SK-N-SH (cell line): ENCODE measurements at regions not wholly inside any gene's neighbourhood (a gene's known extent, or its start where the extent isn't known, plus 50 kb on each side); places are given as distances from the start of the nearest gene placed in this dataset.

ENCODE experiments used
- CTCF ChIA-PET: fragments of 300-600, 350-600 bp; formaldehyde crosslinking; extraction: SDS; loops from one replicate; lab custom pipeline; 2021; lab: Yijun Ruan, JAX
- POLR2A ChIA-PET: fragments of 350-600 bp; sonication (Branson Sonifier 250); formaldehyde crosslinking; extraction: SDS; loops from one replicate; lab custom pipeline; 2020; ENCODE audit warnings: antibody characterized with exemption, inconsistent platforms; lab: Yijun Ruan, JAX
- DNase-seq: peaks from one replicate; pipeline ENCODE4 v3.0.0; 2012
- H2AFZ ChIP-seq: fragments of 200-600 bp; sonication (generic); 2 replicates; pipeline ENCODE4 v1.8.1; 2016; ENCODE audit warnings: antibody characterized with exemption, mild to moderate bottlenecking, low read depth
- H3F3A ChIP-seq: fragments of 200-600 bp; sonication (generic); replicated peaks from 2 replicates; pipeline ENCODE3; 2016; ENCODE audit warnings: antibody characterized with exemption, mild to moderate bottlenecking; ENCODE audit not compliant: insufficient read depth
- H3K27ac ChIP-seq, 2 experiments: fragments of 200-500 bp in 1 of 2; fragments of 200-600 bp in 1 of 2; sonication (Bioruptor generic) in 1 of 2; sonication (generic), shearing (Covaris generic) in 1 of 2; 2 replicates each; pipeline versions ENCODE4 v1.5.1 to v1.6.1; 2014 to 2016; ENCODE audit warnings: low read depth in 2 of 2, inconsistent platforms in 1 of 2, low read length in 1 of 2, mild to moderate bottlenecking in 1 of 2, mixed read lengths in 1 of 2
- H3K27me3 ChIP-seq: fragments of 200-600 bp; sonication (generic), shearing (Covaris generic); 2 replicates; pipeline ENCODE4 v1.6.1; 2016; ENCODE audit warnings: mixed run types; ENCODE audit not compliant: insufficient read depth
- H3K36me3 ChIP-seq, 2 experiments: fragments of 200-500 bp in 1 of 2; fragments of 200-600 bp in 1 of 2; sonication (Bioruptor generic) in 1 of 2; sonication (generic) in 1 of 2; replicated peaks in 1 of 2; 2 replicates each; pipeline versions ENCODE3 to v1.5.1; 2014 to 2016; ENCODE audit warnings: low read length in 1 of 2, mild to moderate bottlenecking in 1 of 2; ENCODE audit not compliant: insufficient read depth in 2 of 2, control insufficient read depth in 1 of 2
- H3K4me1 ChIP-seq, 2 experiments: fragments of 200-500 bp in 1 of 2; fragments of 200-600 bp in 1 of 2; sonication (Bioruptor generic) in 1 of 2; sonication (generic), shearing (Covaris generic) in 1 of 2; 2 replicates each; pipeline versions ENCODE4 v1.5.1 to v1.6.1; 2014 to 2016; ENCODE audit warnings: low read depth in 1 of 2, low read length in 1 of 2, mixed run types in 1 of 2; ENCODE audit not compliant: insufficient read depth in 2 of 2, control insufficient read depth in 1 of 2
- H3K4me2 ChIP-seq: fragments of 200-600 bp; sonication (generic), shearing (Covaris generic); 2 replicates; pipeline ENCODE4 v1.6.1; 2017; ENCODE audit warnings: mixed run types
- H3K4me3 ChIP-seq, 2 experiments: fragments of 200-500 bp in 1 of 2; fragments of 200-600 bp in 1 of 2; sonication (Bioruptor generic) in 1 of 2; sonication (generic), shearing (Covaris generic) in 1 of 2; 2 replicates each; pipeline versions ENCODE4 v1.5.1 to v1.8.1; 2014 to 2016; ENCODE audit warnings: low read depth in 2 of 2, inconsistent platforms in 1 of 2, low read length in 1 of 2, mild to moderate bottlenecking in 1 of 2, mixed read lengths in 1 of 2, moderate library complexity in 1 of 2
- H3K79me2 ChIP-seq: fragments of 200-600 bp; sonication (generic); 2 replicates; pipeline ENCODE4 v1.8.1; 2017; ENCODE audit warnings: mild to moderate bottlenecking; ENCODE audit not compliant: insufficient read depth
- H3K9ac ChIP-seq: fragments of 200-600 bp; sonication (generic); 2 replicates; pipeline ENCODE4 v1.6.1; 2017; ENCODE audit warnings: mixed run types
- H3K9me2 ChIP-seq: fragments of 200-600 bp; sonication (generic); 2 replicates; pipeline ENCODE4 v1.6.1; 2017; ENCODE audit warnings: mixed run types
- H3K9me3 ChIP-seq: fragments of 200-600 bp; sonication (generic); 2 replicates; pipeline ENCODE4 v1.6.1; 2017; ENCODE audit warnings: mixed run types, mild to moderate bottlenecking, moderate library complexity
- H4K20me1 ChIP-seq: fragments of 200-600 bp; sonication (generic); 2 replicates; pipeline ENCODE4 v1.6.1; 2017; ENCODE audit warnings: mild to moderate bottlenecking, mixed run types; ENCODE audit not compliant: insufficient read depth
- ELF1 ChIP-seq: IDR thresholded peaks from 2 replicates; pipeline ENCODE4 v1.4.0; 2012
- EP300 ChIP-seq, 2 experiments: IDR thresholded peaks; 2 replicates each; pipeline versions ENCODE4 v1.4.0 to v1.6.1; 2012; ENCODE audit warnings: borderline replicate concordance in 1 of 2, low read depth in 1 of 2, low read length in 1 of 2
- FOSL2 ChIP-seq: IDR thresholded peaks from 2 replicates; pipeline ENCODE4 v1.4.0; 2012; ENCODE audit warnings: low read depth, mild to moderate bottlenecking, moderate library complexity, borderline replicate concordance
- FOXJ3 ChIP-seq: sonication (generic); formaldehyde crosslinking; IDR thresholded peaks from 2 replicates; pipeline ENCODE4 v1.5.1; 2020; ENCODE audit warnings: mild to moderate bottlenecking, missing genetic modification reagents
- GATA2 ChIP-seq: sonication (generic); formaldehyde crosslinking; IDR thresholded peaks from 2 replicates; pipeline ENCODE4 v1.5.0; 2020; ENCODE audit warnings: mild to moderate bottlenecking, missing genetic modification reagents
- NFIC ChIP-seq: IDR thresholded peaks from 2 replicates; pipeline ENCODE4 v1.4.0; 2012; ENCODE audit warnings: borderline replicate concordance
- NRF1 ChIP-seq: IDR thresholded peaks from 2 replicates; pipeline ENCODE4 v1.6.1; 2012; ENCODE audit warnings: low read depth, mild to moderate bottlenecking, low read length
- PBX3 ChIP-seq: IDR thresholded peaks from 2 replicates; pipeline ENCODE4; 2012
- POLR2AphosphoS5 ChIP-seq: IDR thresholded peaks from 2 replicates; pipeline ENCODE4 v1.6.1; 2012; ENCODE audit warnings: low read depth, low read length
- RFX5 ChIP-seq: IDR thresholded peaks from 2 replicates; pipeline ENCODE4 v1.6.1; 2012; ENCODE audit warnings: mild to moderate bottlenecking, improper control_type of control experiment, low read length
- TAF1 ChIP-seq: IDR thresholded peaks from 2 replicates; pipeline ENCODE4 v1.6.1; 2012; ENCODE audit warnings: low read depth, mild to moderate bottlenecking, low read length, moderate library complexity, borderline replicate concordance
- USF1 ChIP-seq: IDR thresholded peaks from 2 replicates; pipeline ENCODE4 v1.4.0; 2012; ENCODE audit warnings: low read depth, borderline replicate concordance
- WGBS: methylation state at CpG from one replicate; pipeline ENCODE4 v1.1.6; 2017; ENCODE audit warnings: low lambda C conversion rate; 5-methylcytosine and 5-hydroxymethylcytosine counted together

GRCh38 chr14:62420847-62421246 lies 624.4 kb downstream of the KCNH5 start:
- 0% methylated on average over 1 of the region's 1 CpG for WGBS
- no peak overlapping the region for H3K27ac ChIP-seq
- no peaks in the 10 kb centered on the region for H3K79me2 ChIP-seq
- ChIA-PET POLR2A (no interaction called here), CTCF (no interaction called here)
- H3K4me1 ChIP-seq, result no peaks in the 10 kb centered on the region
- H3K9me3 ChIP-seq, result no peaks in the 10 kb centered on the region
- H3K4me3 ChIP-seq, result no peak overlapping the region
- no peak for DNase-seq
- no peak overlapping the region for H3K9ac ChIP-seq
- no peaks in the 10 kb centered on the region for H3K9me2 ChIP-seq
- H2AFZ ChIP-seq, result no peak overlapping the region
- no peaks in the 10 kb centered on the region for H3K27me3 ChIP-seq
- TF ChIP-seq USF1 (no peak), GATA2 (CRISPR knock-in tag) (no peak), FOXJ3 (CRISPR knock-in tag) (no peak), RFX5 (no peak), POLR2AphosphoS5 (no peak), NFIC (no peak), EP300 (IDR thresholded peaks at IDR 0.05; ENCODE audit: borderline replicate concordance in 1 of 2, low read depth in 1 of 2, low read length in 1 of 2) (no peak), PBX3 (no peak), NRF1 (no peak), TAF1 (no peak)
- no peaks in the 10 kb centered on the region for H3F3A ChIP-seq
- H4K20me1 ChIP-seq, result no peaks in the 10 kb centered on the region
- H3K36me3 ChIP-seq, result no peaks in the 10 kb centered on the region
- no peak overlapping the region for H3K4me2 ChIP-seq

GRCh38 chr14:62428429-62429203 lies 616.6 kb downstream of the KCNH5 start:
- TF ChIP-seq FOSL2, result peak; percentile 22; the same call in 1 of the 2 replicates
- TF ChIP-seq ELF1, result no peak
- TF ChIP-seq EP300 (IDR thresholded peaks at IDR 0.05; ENCODE audit: borderline replicate concordance in 1 of 2, low read depth in 1 of 2, low read length in 1 of 2), result no peak
- Histone ChIP-seq H3K27ac (peak overlapping the region in 1 of 2 experiments; percentile 13; a peak in 2 of 4 replicates), H2AFZ (peak overlapping the region; percentile 45), H3K27me3 (no peaks in the 10 kb centered on the region), H3K4me2 (peak overlapping the region; percentile 44; the same call in 1 of the 2 replicates), H3K4me3 (0 out of 4 replicates have a peak overlapping the region, but pooled peaks of 1 of the 2 experiments have one; percentile 26), H3K9me2 (no peaks in the 10 kb centered on the region), H3K36me3 (no peaks in the 10 kb centered on the region), H4K20me1 (no peaks in the 10 kb centered on the region), H3K4me1 (no peaks in the 10 kb centered on the region), H3K79me2 (no peaks in the 10 kb centered on the region), H3K9me3 (no peaks in the 10 kb centered on the region), H3F3A (peaks cover 5% of the 10 kb centered on the region), H3K9ac (no peak overlapping the region)
- ChIA-PET CTCF (no interaction called here), POLR2A (no interaction called here)
- no peak for DNase-seq
- WGBS, result 7% methylated on average over 5 of the region's 5 CpGs
